DND-41 (cell line): ENCODE measurements at regions not wholly inside any gene's neighbourhood (a gene's known extent, or its start where the extent isn't known, plus 50 kb on each side); places are given as distances from the start of the nearest gene placed in this dataset.

ENCODE experiments used
- ATAC-seq: fragments of 200-7000 bp; cut with Tn5 transposase; 3 replicates; pipeline ENCODE4 v1.9.1; 2021; ENCODE audit warnings: low read depth; ENCODE audit not compliant: insufficient read depth
- DNase-seq: peaks from one replicate; pipeline ENCODE4 v3.0.0-alpha.2; 2020
- H2AFZ ChIP-seq: 2 replicates; pipeline ENCODE4 v1.6.0; 2012; ENCODE audit warnings: low read depth, low read length
- H3K27ac ChIP-seq: 2 replicates; pipeline ENCODE4 v1.5.1; 2012; ENCODE audit warnings: low read length, inconsistent platforms
- H3K27me3 ChIP-seq: fragments of 200-600 bp; sonication (generic); 2 replicates; pipeline ENCODE4 v1.6.0; 2012; ENCODE audit warnings: low read length, mild to moderate bottlenecking, inconsistent platforms; ENCODE audit not compliant: insufficient read depth, poor library complexity
- H3K36me3 ChIP-seq: 2 replicates; pipeline ENCODE4 v1.5.1; 2012; ENCODE audit warnings: low read length, inconsistent platforms; ENCODE audit not compliant: insufficient read depth
- H3K4me1 ChIP-seq: 2 replicates; pipeline ENCODE4 v1.5.1; 2012; ENCODE audit warnings: mild to moderate bottlenecking, low read length; ENCODE audit not compliant: insufficient read depth
- H3K4me2 ChIP-seq: 2 replicates; pipeline ENCODE4 v1.6.0; 2012; ENCODE audit warnings: mild to moderate bottlenecking, moderate library complexity, low read length, inconsistent platforms; ENCODE audit not compliant: insufficient read depth
- H3K4me3 ChIP-seq, 2 experiments: fragments of 200-600 bp in 1 of 2; shearing (Covaris generic) in 1 of 2; 2 replicates each; pipeline ENCODE4 v1.5.1; 2012 to 2016; ENCODE audit warnings: inconsistent platforms in 2 of 2, low read length in 2 of 2, mild to moderate bottlenecking in 2 of 2, low read depth in 1 of 2, moderate library complexity in 1 of 2
- H3K79me2 ChIP-seq: 2 replicates; pipeline ENCODE4 v1.6.0; 2012; ENCODE audit warnings: low read length, inconsistent platforms; ENCODE audit not compliant: insufficient read depth
- H3K9ac ChIP-seq: 2 replicates; pipeline ENCODE4 v1.6.0; 2012; ENCODE audit warnings: low read depth, mild to moderate bottlenecking, inconsistent platforms, low read length, moderate library complexity
- H3K9me3 ChIP-seq: 2 replicates; pipeline ENCODE4 v1.5.1; 2012; ENCODE audit warnings: low read length, moderate library complexity, mild to moderate bottlenecking, inconsistent platforms; ENCODE audit not compliant: insufficient read depth, severe bottlenecking
- H4K20me1 ChIP-seq: 2 replicates; pipeline ENCODE4 v1.6.0; 2012; ENCODE audit warnings: low read length; ENCODE audit not compliant: insufficient read depth
- CTCF ChIP-seq: IDR thresholded peaks from 2 replicates; pipeline ENCODE4 v1.5.1; 2012; ENCODE audit warnings: borderline replicate concordance, low read length, moderate library complexity, mild to moderate bottlenecking; ENCODE audit not compliant: poor library complexity, severe bottlenecking; ENCODE audit errors: extremely low read depth
- EZH2 ChIP-seq: IDR thresholded peaks from 3 replicates; pipeline ENCODE4 v1.6.1; 2012; ENCODE audit warnings: borderline replicate concordance, low read depth, mild to moderate bottlenecking, moderate library complexity, low read length, inconsistent platforms; ENCODE audit not compliant: severe bottlenecking

DNA sequence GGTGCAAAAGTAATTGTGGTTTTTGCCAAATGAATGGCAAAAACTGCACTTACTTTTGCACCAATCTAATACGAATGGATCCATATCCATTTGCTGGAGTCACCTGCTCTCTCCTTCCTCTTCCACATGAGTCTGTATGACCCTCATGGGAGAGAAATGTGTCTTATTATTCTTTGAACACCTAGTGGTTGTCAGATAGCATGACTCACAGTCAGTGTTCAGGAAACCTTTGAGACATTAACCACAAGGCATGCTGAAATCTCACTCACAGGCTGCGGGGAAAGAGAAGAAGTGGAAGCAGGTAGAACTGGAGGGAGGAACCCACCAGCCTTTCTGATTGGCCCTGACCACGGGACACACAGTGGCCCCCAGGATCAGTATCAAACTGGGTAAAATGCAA lies 222.8 kb upstream of the KLF4 start:
- H3K4me2 ChIP-seq: no peak overlapping the region
- no peak for ATAC-seq
- TF ChIP-seq CTCF (no peak), EZH2 (no peak)

GRCh38 chr9:107711542-107711941 lies 222.0 kb upstream of the KLF4 start:
- Histone ChIP-seq H3K36me3 (no peaks in the 10 kb centered on the region), H2AFZ (no peak overlapping the region), H3K4me1 (no peaks in the 10 kb centered on the region), H3K27ac (no peak overlapping the region), H3K27me3 (no peaks in the 10 kb centered on the region), H3K79me2 (no peaks in the 10 kb centered on the region), H3K9ac (no peak overlapping the region), H3K9me3 (no peaks in the 10 kb centered on the region), H3K4me2 (no peak overlapping the region), H4K20me1 (no peaks in the 10 kb centered on the region), H3K4me3 (no peak overlapping the region)
- ATAC-seq (no peak), DNase-seq (no peak)
- TF ChIP-seq EZH2 (no peak), CTCF (no peak)

More for the DNA sequence above, 222.8 kb upstream of the KLF4 start:
- Histone ChIP-seq H2AFZ (no peak overlapping the region), H3K79me2 (no peaks in the 10 kb centered on the region), H3K27ac (no peak overlapping the region), H3K9ac (no peak overlapping the region), H3K4me1 (no peaks in the 10 kb centered on the region), H3K36me3 (no peaks in the 10 kb centered on the region), H3K9me3 (no peaks in the 10 kb centered on the region), H3K27me3 (no peaks in the 10 kb centered on the region), H4K20me1 (no peaks in the 10 kb centered on the region), H3K4me3 (no peak overlapping the region)
- DNase-seq: no peak

DNA sequence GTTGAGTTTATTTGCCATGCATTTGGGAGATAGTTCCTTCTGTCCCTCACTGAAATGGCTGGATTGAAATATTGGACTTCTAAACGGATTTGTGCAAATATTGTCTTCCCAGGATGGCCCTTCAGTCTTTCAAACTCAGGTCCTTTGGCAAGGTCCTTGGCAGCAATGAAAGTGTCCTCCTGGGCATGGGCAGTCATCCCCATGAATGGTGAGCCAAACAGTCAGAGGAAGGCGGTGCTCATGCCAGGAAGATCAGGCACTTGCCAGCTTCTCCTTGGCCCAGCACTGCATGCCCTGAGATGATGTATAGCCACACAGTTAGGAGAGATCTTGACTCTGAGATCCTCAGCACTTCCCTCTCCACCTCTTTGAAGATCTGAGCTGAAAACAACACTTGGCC lies 221.4 kb upstream of the KLF4 start:
- H3K79me2 ChIP-seq: no peaks in the 10 kb centered on the region
- no peak overlapping the region for H3K9ac ChIP-seq
- no peak overlapping the region for H3K4me3 ChIP-seq
- no peaks in the 10 kb centered on the region for H3K9me3 ChIP-seq
- ATAC-seq (no peak), DNase-seq (no peak)
- H2AFZ ChIP-seq: no peak overlapping the region
- no peak overlapping the region for H3K4me2 ChIP-seq
- H3K27ac ChIP-seq: no peak overlapping the region
- H3K36me3 ChIP-seq: no peaks in the 10 kb centered on the region
- H3K4me1 ChIP-seq: no peaks in the 10 kb centered on the region
- H4K20me1 ChIP-seq: no peaks in the 10 kb centered on the region
- no peaks in the 10 kb centered on the region for H3K27me3 ChIP-seq
- no peak for TF ChIP-seq CTCF
- no peak for TF ChIP-seq EZH2

- Histone ChIP-seq H3K9ac (no peak overlapping the region), H3K79me2 (no peaks in the 10 kb centered on the region), H3K36me3 (no peaks in the 10 kb centered on the region), H3K9me3 (no peaks in the 10 kb centered on the region), H2AFZ (no peak overlapping the region), H3K4me3 (no peak overlapping the region), H3K4me2 (no peak overlapping the region), H4K20me1 (no peaks in the 10 kb centered on the region), H3K4me1 (no peaks in the 10 kb centered on the region), H3K27me3 (no peaks in the 10 kb centered on the region), H3K27ac (no peak overlapping the region)
- no peak for ATAC-seq
- TF ChIP-seq CTCF (no peak), EZH2 (no peak)
- no peak for DNase-seq
These were observed 221.0 kb upstream of the KLF4 start for GRCh38 chr9:107710546-107710945.
